ENCODE measurements at regions not wholly inside any gene's neighbourhood (a gene's known extent, or its start where the extent isn't known, plus 50 kb on each side); places are given as distances from the start of the nearest gene placed in this dataset.
"Not testable (repeated sequence)": the region's sequence is repeated elsewhere in the genome, so short reads cannot be mapped to it uniquely, and the experiment has no call there.

DNA sequence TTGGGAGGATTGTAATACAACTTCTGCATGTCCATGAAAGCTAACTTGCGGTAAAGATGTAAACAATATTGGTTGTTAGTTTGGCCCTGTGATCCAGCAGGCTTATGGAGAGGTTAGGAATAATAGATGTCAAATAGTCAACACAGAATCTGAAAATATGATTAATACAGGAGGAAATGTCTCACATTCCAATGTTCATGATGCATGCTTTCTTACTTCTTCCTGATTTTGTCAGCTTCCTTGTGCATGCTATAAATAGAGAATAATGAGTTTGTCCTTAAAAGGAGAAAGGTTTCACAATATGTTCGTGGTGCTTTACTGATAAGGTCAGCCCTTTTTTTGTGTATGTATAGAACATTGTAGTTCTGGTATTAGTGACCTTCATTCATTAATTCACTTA, 136.7 kb downstream of the MMUT start:
- peak; percentile 94 for DNase-seq (ENCODE audit: low read depth)
- TF ChIP-seq, protein P1, sequence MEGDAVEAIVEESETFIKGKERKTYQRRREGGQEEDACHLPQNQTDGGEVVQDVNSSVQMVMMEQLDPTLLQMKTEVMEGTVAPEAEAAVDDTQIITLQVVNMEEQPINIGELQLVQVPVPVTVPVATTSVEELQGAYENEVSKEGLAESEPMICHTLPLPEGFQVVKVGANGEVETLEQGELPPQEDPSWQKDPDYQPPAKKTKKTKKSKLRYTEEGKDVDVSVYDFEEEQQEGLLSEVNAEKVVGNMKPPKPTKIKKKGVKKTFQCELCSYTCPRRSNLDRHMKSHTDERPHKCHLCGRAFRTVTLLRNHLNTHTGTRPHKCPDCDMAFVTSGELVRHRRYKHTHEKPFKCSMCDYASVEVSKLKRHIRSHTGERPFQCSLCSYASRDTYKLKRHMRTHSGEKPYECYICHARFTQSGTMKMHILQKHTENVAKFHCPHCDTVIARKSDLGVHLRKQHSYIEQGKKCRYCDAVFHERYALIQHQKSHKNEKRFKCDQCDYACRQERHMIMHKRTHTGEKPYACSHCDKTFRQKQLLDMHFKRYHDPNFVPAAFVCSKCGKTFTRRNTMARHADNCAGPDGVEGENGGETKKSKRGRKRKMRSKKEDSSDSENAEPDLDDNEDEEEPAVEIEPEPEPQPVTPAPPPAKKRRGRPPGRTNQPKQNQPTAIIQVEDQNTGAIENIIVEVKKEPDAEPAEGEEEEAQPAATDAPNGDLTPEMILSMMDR (IDR thresholded peaks at IDR 0.05; ENCODE audit: low read length, missing control alignments): no peak
- H3K4me3 ChIP-seq (replicated peaks; ENCODE audit: low read depth, low read length): no peak overlapping the region

DNA sequence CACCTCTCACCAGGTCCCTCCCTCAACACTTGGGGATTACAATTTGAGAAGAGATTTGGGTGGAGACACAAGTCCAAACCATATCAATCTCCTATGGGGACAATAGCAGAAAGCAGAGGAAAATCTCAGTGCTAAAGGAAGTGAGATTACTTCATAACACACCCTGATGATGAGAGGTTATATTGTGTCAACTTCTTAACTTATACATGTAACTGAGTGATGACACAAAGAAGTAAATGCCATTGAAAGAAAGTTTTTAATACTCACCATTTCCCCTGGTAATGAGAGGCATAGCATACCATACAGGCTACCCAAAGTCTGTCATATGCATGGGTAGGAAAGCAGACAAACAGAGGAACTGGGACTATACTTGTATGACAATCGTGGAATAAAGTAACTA, 137.2 kb downstream of the MMUT start:
- DNase-seq (ENCODE audit: low read depth): peak; percentile 39
- H3K4me3 ChIP-seq (replicated peaks; ENCODE audit: low read depth, low read length): no peak overlapping the region
- TF ChIP-seq, protein P1 (IDR thresholded peaks at IDR 0.05; ENCODE audit: low read length, missing control alignments): no peak

DNA sequence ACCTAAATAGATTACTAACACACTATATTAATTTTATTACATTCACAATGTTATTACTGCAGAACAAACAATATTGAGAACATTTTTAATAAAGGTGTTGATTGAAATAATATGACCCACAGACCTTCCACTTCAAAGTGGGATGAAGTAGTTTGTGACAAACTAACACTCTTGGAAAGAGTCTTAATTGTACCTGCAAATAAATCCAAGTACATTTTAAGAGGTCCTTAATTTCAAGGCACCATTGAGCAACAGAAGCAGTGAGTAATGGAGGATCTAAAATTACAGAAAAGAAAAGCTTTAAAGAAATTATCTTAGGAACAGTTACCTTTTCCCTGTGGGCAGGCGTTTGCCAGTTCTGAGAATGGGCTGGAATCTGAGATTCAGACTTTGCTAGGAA, 140.2 kb downstream of the MMUT start:
- no peak for DNase-seq (ENCODE audit: low read depth)
- no peak overlapping the region for H3K4me3 ChIP-seq (replicated peaks; ENCODE audit: low read depth, low read length)
- TF ChIP-seq, protein P1 (IDR thresholded peaks at IDR 0.05; ENCODE audit: low read length, missing control alignments): no peak

DNA sequence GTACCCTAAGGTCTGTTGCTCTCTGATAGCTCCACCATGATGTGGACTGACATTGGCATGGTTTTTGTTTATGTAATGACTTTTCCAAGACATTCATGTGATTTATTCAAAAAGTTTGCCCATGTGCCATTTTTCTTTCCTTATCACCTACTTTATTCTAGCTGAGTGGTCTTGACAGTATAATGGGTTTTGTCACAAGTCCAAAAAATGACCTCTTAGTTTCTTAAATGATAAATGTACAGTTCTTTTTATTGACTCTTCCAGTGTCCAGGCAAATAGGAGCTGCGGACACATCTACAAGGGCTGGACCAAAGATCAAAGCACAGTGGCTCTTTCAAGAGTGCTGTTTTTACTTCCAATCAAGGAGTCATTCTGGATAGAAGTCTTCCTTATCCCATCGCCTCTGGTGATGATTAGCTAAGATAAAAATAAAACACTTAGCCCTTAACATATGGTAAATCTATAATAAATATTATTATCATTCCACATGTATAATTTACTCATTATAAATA, 141.4 kb downstream of the MMUT start:
- no peak overlapping the region for H3K4me3 ChIP-seq (replicated peaks; ENCODE audit: low read depth, low read length)
- TF ChIP-seq, protein P1 (IDR thresholded peaks at IDR 0.05; ENCODE audit: low read length, missing control alignments): no peak
- DNase-seq (ENCODE audit: low read depth): no peak

DNA sequence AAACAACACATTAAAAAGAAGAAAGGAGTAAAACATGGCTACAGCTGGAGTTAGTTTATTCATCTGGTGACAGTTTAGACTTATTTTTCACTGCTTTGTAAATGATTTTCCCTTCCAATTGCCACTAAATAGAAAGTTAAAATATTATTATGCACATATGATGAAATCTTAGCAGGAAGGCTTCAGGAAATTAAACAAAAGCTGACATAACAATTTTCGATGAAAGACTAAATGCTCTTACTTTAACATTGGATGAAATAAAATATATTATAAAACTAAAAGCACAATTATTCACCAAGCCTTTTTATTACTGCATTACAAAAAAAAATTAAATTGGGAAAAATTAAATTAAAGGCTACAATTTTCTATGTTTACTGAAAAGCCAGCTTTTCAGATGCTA, 158.0 kb downstream of the MMUT start:
- TF ChIP-seq, protein P1 (IDR thresholded peaks at IDR 0.05; ENCODE audit: low read length, missing control alignments): no peak
- DNase-seq (ENCODE audit: low read depth): no peak
- H3K4me3 ChIP-seq (replicated peaks; ENCODE audit: low read depth, low read length): no peak overlapping the region

DNA sequence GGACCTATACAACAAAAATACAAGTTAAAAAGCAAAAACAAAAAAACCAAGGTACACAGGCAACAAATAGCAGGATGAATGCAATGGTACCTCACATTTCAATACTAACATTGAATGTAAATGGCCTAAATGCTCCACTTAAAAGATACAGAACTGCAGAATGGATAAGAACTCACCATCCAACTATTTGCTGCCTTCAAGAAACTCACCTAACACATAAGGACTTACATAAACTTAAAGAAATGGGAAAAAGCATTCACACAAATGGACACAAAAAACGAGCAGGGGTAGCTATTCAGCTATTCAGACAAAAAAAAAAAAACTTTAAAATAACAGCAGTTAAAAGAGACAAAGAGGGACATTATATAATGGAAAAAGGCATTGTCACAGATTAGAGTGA, 158.7 kb downstream of the MMUT start:
- not testable (repeated sequence) for DNase-seq (ENCODE audit: low read depth); H3K4me3 ChIP-seq (replicated peaks; ENCODE audit: low read depth, low read length)

DNA sequence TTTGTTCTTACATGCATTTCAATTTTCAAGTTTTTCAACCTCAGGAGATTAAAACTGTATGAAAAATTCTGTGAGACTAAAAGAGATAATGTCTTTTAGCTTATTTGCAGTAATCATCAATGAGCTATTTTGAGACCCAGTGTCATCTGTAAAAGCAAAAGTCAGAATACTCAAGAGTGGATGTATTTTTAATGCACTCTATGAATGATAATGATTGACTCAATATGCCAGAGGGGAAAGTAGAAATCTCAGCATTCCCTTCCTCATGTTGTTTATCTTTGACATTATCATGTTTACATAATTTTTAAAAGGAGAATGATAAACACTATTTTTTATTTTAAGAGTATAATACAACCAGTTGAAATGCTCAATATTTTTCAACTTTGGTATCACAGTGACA, 162.1 kb downstream of the MMUT start:
- DNase-seq (ENCODE audit: low read depth): no peak
- no peak overlapping the region for H3K4me3 ChIP-seq (replicated peaks; ENCODE audit: low read depth, low read length)
- TF ChIP-seq, protein P1 (IDR thresholded peaks at IDR 0.05; ENCODE audit: low read length, missing control alignments): no peak
